ENCODE measurements at regions not wholly inside any gene's neighbourhood (a gene's known extent, or its start where the extent isn't known, plus 50 kb on each side); places are given as distances from the start of the nearest gene placed in this dataset.

DNA sequence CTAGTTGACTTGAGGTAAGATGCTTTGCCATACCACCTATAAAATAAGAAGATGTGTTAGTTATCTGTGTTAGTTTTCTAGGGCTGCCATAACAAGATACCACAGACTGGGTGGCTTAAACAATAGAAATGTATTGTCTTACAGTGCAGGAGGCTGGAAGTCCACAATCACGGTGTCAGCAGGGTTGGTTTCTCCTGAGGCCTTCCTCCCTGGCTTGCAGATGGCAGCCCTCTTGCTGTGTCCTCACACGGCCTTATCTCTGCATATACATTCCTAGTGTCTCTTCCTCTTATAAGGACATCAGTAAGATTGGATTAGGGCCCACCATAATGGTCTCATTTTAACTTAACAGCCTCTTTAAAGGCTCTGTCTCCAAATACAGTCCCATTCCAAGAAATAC lies 192.1 kb downstream of the GATA3 start:
- H3K9me3 ChIP-seq (ENCODE audit: control insufficient read depth, low read length) = peaks cover 10% of the 10 kb centered on the region
- H3K36me3 ChIP-seq (ENCODE audit: control insufficient read depth, insufficient read depth, low read length) = no peaks in the 10 kb centered on the region
- no peak overlapping the region for H3K27ac ChIP-seq (ENCODE audit: low read depth, low read length, severe bottlenecking)
- no peak overlapping the region for H3K4me3 ChIP-seq (ENCODE audit: extremely low read depth, insufficient read depth, low read length, poor library complexity, severe bottlenecking)
- peaks cover 6% of the 10 kb centered on the region for H3K4me1 ChIP-seq (ENCODE audit: control insufficient read depth, insufficient read depth, low read length, poor library complexity, severe bottlenecking)
- 50 to 83% methylated on average over 1 to 2 of the region's 2 CpGs for WGBS, 2 experiments (ENCODE audit: insufficient coverage in 2 of 2)

DNA sequence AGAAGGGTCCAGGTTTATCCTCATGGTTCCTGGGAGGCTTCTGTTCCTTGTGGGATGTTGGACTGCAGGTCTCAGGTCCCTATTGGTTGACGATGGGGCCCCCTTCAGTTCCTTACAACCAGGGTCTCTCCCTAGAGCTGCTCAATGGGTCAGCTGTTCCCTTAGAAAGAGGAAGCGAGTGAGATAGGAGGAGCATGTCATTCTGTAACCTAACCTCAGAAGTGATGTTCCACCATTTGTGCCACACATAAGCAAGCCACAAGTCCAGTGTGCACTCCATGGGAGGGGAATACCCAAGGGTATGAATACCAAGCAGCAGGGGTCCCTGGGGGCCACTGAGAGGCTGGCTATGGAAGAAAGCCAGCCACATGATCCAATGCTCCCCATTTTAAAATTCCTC lies 192.7 kb downstream of the GATA3 start:
- no peak overlapping the region for H3K4me3 ChIP-seq (ENCODE audit: extremely low read depth, insufficient read depth, low read length, poor library complexity, severe bottlenecking)
- H3K27ac ChIP-seq (ENCODE audit: low read depth, low read length, severe bottlenecking) = no peak overlapping the region
- peaks cover 6% of the 10 kb centered on the region for H3K4me1 ChIP-seq (ENCODE audit: control insufficient read depth, insufficient read depth, low read length, poor library complexity, severe bottlenecking)
- no peaks in the 10 kb centered on the region for H3K36me3 ChIP-seq (ENCODE audit: control insufficient read depth, insufficient read depth, low read length)
- WGBS, 2 experiments (ENCODE audit: insufficient coverage in 2 of 2) = no CpG with 5 or more reads among the region's 2 CpGs
- peaks cover 10% of the 10 kb centered on the region for H3K9me3 ChIP-seq (ENCODE audit: control insufficient read depth, low read length)

DNA sequence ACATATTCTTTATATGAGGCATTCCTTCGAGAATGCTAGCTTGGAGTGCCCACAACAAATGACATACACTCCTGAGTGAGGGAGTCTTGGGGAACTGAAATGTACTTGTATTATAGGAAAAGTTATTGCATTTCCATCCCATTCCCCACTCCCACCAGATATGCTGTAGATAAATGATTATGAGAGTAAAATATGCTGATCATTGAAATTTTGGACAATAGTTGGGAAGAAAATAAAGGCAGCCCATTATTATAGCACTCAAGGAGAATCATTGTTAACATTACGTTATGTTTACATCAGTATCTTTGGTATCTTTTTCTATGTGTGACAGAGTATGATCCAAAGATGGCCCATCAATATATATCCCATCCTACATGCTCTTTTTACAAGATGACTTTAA lies 194.4 kb downstream of the GATA3 start:
- Histone ChIP-seq H3K27ac (ENCODE audit: low read depth, low read length, severe bottlenecking) (no peak overlapping the region), H3K9me3 (ENCODE audit: control insufficient read depth, low read length) (peaks cover 10% of the 10 kb centered on the region)
- WGBS, 2 experiments (ENCODE audit: insufficient coverage in 2 of 2) = no CpG with 5 or more reads among the region's 2 CpGs

DNA sequence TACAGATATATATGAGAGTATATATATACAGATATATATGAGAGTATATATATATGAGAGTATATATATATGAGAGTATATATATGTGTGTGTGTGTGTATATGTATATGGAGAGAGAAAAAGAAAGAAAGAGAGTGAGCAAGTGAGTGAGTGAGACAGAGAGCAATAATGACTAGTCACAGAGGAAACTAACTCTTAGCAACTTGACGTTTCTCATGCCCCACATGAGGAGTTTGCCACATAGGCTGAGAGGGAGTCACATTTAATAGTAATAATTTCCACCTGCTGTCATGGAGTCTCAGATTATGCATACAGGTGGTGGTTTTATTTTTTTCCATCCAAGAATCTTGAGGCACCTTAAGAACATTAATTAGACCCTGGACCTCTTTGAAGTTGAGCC lies 199.9 kb downstream of the GATA3 start:
- Histone ChIP-seq H3K4me3 (ENCODE audit: extremely low read depth, insufficient read depth, low read length, poor library complexity, severe bottlenecking) (no peak overlapping the region), H3K27ac (ENCODE audit: low read depth, low read length, severe bottlenecking) (no peak overlapping the region), H3K9me3 (ENCODE audit: control insufficient read depth, low read length) (no peaks in the 10 kb centered on the region), H3K36me3 (ENCODE audit: control insufficient read depth, insufficient read depth, low read length) (no peaks in the 10 kb centered on the region), H3K4me1 (ENCODE audit: control insufficient read depth, insufficient read depth, low read length, poor library complexity, severe bottlenecking) (no peaks in the 10 kb centered on the region)
- WGBS, 2 experiments (ENCODE audit: insufficient coverage in 2 of 2) = no CpG with 5 or more reads among the region's 1 CpG

More for the DNA sequence above, 194.4 kb downstream of the GATA3 start:
- Histone ChIP-seq H3K36me3 (ENCODE audit: control insufficient read depth, insufficient read depth, low read length) (no peaks in the 10 kb centered on the region), H3K4me1 (ENCODE audit: control insufficient read depth, insufficient read depth, low read length, poor library complexity, severe bottlenecking) (peaks cover 6% of the 10 kb centered on the region), H3K4me3 (ENCODE audit: extremely low read depth, insufficient read depth, low read length, poor library complexity, severe bottlenecking) (no peak overlapping the region)

DNA sequence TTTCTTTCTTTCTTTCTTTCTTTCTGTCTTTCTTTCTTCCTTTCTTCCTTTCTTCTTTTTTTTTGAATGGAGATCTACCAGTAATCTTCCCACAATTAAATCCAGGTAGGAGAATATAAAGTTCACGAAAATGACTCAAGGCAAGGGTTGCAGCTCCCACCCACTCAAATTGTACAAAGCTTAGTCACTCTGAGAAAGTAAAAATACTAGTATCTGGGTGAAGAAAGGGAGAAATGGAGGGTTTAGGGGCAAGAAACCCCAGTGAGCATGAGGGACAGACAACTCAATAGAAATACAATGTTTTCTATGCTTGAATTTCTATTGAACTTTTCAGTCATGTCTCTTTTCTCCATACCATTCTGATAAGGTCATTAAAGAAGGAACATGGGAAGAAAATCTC lies 200.8 kb downstream of the GATA3 start:
- no peaks in the 10 kb centered on the region for H3K4me1 ChIP-seq (ENCODE audit: control insufficient read depth, insufficient read depth, low read length, poor library complexity, severe bottlenecking)
- H3K27ac ChIP-seq (ENCODE audit: low read depth, low read length, severe bottlenecking) = no peak overlapping the region
- no peaks in the 10 kb centered on the region for H3K36me3 ChIP-seq (ENCODE audit: control insufficient read depth, insufficient read depth, low read length)
- H3K4me3 ChIP-seq (ENCODE audit: extremely low read depth, insufficient read depth, low read length, poor library complexity, severe bottlenecking) = no peak overlapping the region
- no peaks in the 10 kb centered on the region for H3K9me3 ChIP-seq (ENCODE audit: control insufficient read depth, low read length)
- WGBS, 2 experiments (ENCODE audit: insufficient coverage in 2 of 2) = no CpG with 5 or more reads among the region's 1 CpG

DNA sequence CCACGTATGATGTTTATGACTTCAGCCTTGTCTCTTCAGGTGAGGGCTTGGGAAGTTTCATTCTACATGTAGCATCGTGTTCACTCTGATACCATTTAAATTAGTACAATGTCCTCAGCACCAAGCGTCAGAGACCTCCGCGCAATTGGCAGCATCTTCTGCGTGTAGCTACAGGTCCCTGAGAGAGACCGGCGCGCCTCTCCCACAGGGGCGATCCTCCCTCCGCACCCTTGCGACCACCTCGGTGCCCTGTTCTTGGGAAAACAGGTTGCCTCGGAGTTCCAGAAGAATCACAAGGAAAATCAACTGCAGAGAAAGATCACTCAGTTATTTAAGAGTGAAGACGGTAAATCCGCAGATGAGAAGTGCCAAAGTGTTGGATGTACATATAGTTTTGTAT lies 206.2 kb downstream of the GATA3 start:
- Histone ChIP-seq H3K4me1 (ENCODE audit: control insufficient read depth, insufficient read depth, low read length, poor library complexity, severe bottlenecking) (no peaks in the 10 kb centered on the region), H3K9me3 (ENCODE audit: control insufficient read depth, low read length) (no peaks in the 10 kb centered on the region), H3K4me3 (ENCODE audit: extremely low read depth, insufficient read depth, low read length, poor library complexity, severe bottlenecking) (no peak overlapping the region), H3K27ac (ENCODE audit: low read depth, low read length, severe bottlenecking) (no peak overlapping the region), H3K36me3 (ENCODE audit: control insufficient read depth, insufficient read depth, low read length) (no peaks in the 10 kb centered on the region)
- WGBS, 2 experiments (ENCODE audit: insufficient coverage in 2 of 2) = 91 to 96% methylated on average over 10 to 15 of the region's 16 CpGs

DNA sequence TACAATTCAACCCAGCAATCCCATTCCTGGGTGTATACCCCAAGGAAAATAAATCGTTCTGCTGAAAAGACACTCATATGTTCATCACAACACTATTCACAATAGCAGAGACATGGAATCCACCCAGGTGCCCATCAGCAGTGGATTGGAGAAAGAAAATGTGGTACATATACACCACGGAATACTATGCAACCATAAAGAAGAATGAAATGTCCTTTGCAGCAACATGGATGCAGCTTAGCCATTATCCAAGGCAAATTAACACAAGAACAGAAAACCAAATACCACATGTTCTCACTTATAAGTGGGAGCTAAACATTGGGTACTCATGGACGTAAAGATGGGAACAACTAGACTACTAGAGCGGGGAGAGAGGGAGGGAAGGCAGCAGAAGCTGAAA lies 207.8 kb downstream of the GATA3 start:
- Histone ChIP-seq H3K4me3 (ENCODE audit: extremely low read depth, insufficient read depth, low read length, poor library complexity, severe bottlenecking) (no peak overlapping the region), H3K9me3 (ENCODE audit: control insufficient read depth, low read length) (no peaks in the 10 kb centered on the region), H3K36me3 (ENCODE audit: control insufficient read depth, insufficient read depth, low read length) (no peaks in the 10 kb centered on the region), H3K27ac (ENCODE audit: low read depth, low read length, severe bottlenecking) (no peak overlapping the region), H3K4me1 (ENCODE audit: control insufficient read depth, insufficient read depth, low read length, poor library complexity, severe bottlenecking) (no peaks in the 10 kb centered on the region)
- no CpG with 5 or more reads among the region's 4 CpGs for WGBS, 2 experiments (ENCODE audit: insufficient coverage in 2 of 2)

DNA sequence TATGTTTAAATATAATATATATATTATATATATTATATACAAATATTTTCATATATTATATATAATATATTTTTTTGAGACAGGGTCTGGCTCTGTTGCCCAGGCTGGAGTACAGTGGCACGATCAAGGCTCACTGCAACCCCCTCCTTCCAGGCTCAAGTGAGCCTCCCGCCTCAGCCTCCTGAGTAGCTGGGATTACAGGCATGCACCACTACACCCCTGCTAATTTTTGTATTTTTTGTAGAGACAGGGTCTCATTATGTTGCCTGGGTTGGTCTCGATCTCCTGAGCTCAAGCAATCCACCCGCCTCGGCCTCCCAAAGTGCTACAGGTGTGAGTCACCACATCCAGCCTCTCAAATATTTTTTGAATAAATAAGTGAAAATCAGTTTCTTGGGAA lies 215.5 kb downstream of the GATA3 start:
- H3K36me3 ChIP-seq (ENCODE audit: control insufficient read depth, insufficient read depth, low read length) = no peaks in the 10 kb centered on the region
- no peaks in the 10 kb centered on the region for H3K9me3 ChIP-seq (ENCODE audit: control insufficient read depth, low read length)
- H3K4me1 ChIP-seq (ENCODE audit: control insufficient read depth, insufficient read depth, low read length, poor library complexity, severe bottlenecking) = no peaks in the 10 kb centered on the region
- H3K27ac ChIP-seq (ENCODE audit: low read depth, low read length, severe bottlenecking) = no peak overlapping the region
- no peak overlapping the region for H3K4me3 ChIP-seq (ENCODE audit: extremely low read depth, insufficient read depth, low read length, poor library complexity, severe bottlenecking)
- WGBS, 2 experiments (ENCODE audit: insufficient coverage in 2 of 2) = no CpG with 5 or more reads among the region's 5 CpGs

DNA sequence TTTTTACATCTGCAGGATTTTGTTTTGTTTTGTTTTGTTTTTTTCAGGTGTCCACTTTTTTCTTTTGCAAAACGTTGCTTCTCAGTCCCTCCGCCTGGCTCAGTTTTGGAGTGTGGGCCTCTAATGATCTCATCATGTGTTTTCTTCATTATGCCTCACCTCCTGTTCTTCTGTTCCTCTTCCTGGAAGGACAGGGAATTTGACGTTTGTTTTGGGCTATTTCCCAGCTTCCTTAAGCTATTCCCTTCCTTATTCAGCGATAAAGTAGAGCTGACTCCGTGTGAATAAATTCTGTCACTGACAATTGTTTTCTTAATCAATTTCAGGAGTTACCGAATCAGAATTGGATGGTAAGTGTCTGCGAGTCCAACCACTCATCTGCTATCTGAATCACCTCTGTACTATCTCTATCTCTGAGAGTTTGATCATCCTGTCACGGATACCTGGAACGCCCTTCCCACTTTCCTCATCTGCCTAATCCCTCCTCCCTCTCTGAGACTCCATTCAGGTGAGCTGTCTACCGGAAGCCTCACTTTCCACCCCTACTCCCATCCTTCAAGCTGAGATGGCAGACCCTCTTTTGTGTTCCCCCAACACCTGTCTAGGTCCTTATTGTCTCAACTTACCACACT lies 218.4 kb downstream of the GATA3 start:
- WGBS, 2 experiments (ENCODE audit: insufficient coverage in 2 of 2) = 91 to 93% methylated on average over 8 to 9 of the region's 10 CpGs
- no peaks in the 10 kb centered on the region for H3K9me3 ChIP-seq (ENCODE audit: control insufficient read depth, low read length)
- no peak overlapping the region for H3K27ac ChIP-seq (ENCODE audit: low read depth, low read length, severe bottlenecking)
- no peaks in the 10 kb centered on the region for H3K36me3 ChIP-seq (ENCODE audit: control insufficient read depth, insufficient read depth, low read length)
- H3K4me3 ChIP-seq (ENCODE audit: extremely low read depth, insufficient read depth, low read length, poor library complexity, severe bottlenecking) = no peak overlapping the region
- H3K4me1 ChIP-seq (ENCODE audit: control insufficient read depth, insufficient read depth, low read length, poor library complexity, severe bottlenecking) = no peaks in the 10 kb centered on the region

DNA sequence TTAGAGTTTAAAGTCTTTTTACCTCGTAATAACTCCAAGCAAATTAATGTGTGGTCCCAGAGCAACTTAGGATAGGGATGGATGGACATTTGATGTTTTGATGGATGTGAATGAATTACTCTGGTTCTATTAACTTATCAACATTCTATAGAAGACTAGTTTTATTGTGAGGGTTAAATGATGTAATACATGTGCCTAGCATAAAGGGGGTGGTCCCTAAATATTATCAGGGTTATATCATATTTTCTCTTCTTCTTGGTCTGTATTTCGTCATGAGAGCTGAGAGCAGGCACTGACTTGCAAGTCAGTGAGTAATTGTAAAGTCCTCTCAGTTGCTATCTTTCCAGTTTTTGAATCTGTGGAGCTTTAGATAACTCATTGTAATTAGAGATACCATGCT lies 219.3 kb downstream of the GATA3 start:
- WGBS, 2 experiments (ENCODE audit: insufficient coverage in 2 of 2) = no CpG with 5 or more reads among the region's 2 CpGs
- Histone ChIP-seq H3K4me3 (ENCODE audit: extremely low read depth, insufficient read depth, low read length, poor library complexity, severe bottlenecking) (no peak overlapping the region), H3K4me1 (ENCODE audit: control insufficient read depth, insufficient read depth, low read length, poor library complexity, severe bottlenecking) (no peaks in the 10 kb centered on the region), H3K9me3 (ENCODE audit: control insufficient read depth, low read length) (no peaks in the 10 kb centered on the region), H3K36me3 (ENCODE audit: control insufficient read depth, insufficient read depth, low read length) (no peaks in the 10 kb centered on the region), H3K27ac (ENCODE audit: low read depth, low read length, severe bottlenecking) (no peak overlapping the region)

DNA sequence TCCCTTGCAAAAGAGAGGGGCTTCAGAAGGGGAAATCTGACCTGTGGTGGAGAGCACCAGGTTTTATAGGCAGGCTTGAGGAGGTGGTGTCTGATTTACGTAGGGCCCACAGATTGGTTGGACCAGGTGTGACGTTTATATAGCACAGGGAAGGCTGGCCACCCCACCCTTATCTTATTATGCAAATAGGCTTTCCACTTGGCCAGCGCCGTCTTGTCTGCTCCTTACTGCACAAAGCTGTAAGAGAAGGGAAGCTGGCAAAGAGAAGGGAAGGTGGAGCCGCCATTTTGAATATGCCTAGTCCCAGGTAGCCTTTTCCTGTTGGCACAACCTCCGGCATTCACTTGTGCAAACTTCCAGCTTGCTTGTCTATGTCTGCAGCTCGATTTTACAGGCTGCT lies 221.4 kb downstream of the GATA3 start:
- H3K27ac ChIP-seq (ENCODE audit: low read depth, low read length, severe bottlenecking) = no peak overlapping the region
- no peaks in the 10 kb centered on the region for H3K36me3 ChIP-seq (ENCODE audit: control insufficient read depth, insufficient read depth, low read length)
- H3K4me3 ChIP-seq (ENCODE audit: extremely low read depth, insufficient read depth, low read length, poor library complexity, severe bottlenecking) = no peak overlapping the region
- H3K9me3 ChIP-seq (ENCODE audit: control insufficient read depth, low read length) = no peaks in the 10 kb centered on the region
- H3K4me1 ChIP-seq (ENCODE audit: control insufficient read depth, insufficient read depth, low read length, poor library complexity, severe bottlenecking) = no peaks in the 10 kb centered on the region
- 92 to 94% methylated on average over 3 of the region's 7 CpGs for WGBS, 2 experiments (ENCODE audit: insufficient coverage in 2 of 2)
